ENCODE measurements at regions not wholly inside any gene's neighbourhood (a gene's known extent, or its start where the extent isn't known, plus 50 kb on each side); places are given as distances from the start of the nearest gene placed in this dataset.

DNA sequence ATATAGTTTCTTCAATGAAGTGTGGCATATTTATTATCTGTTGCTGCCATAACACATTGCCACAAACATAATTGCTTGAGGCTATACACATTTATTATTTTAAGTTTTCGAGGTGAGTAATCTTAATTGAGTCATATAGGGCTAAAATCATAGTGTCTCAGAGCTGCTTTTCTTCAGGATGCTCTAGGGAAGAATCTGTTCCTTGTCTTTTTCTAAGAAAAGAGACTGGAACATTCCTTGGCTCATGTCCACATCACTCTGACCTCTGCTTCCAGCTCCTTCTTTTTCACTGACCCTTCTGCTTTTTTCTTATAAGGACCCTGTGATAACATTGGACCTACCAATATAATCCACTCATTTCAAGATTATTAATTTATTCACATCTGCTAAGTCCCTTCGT lies 632.4 kb upstream of the TYRP1 start:
- DNase-seq (ENCODE audit: low read depth in 3 of 3, low spot score in 2 of 3), result no peak

- DNase-seq (ENCODE audit: low read depth in 3 of 3, low spot score in 2 of 3), result no peak
Observed at GRCh38 chr9:12065050-12065449, 628.1 kb upstream of the TYRP1 start.

DNA sequence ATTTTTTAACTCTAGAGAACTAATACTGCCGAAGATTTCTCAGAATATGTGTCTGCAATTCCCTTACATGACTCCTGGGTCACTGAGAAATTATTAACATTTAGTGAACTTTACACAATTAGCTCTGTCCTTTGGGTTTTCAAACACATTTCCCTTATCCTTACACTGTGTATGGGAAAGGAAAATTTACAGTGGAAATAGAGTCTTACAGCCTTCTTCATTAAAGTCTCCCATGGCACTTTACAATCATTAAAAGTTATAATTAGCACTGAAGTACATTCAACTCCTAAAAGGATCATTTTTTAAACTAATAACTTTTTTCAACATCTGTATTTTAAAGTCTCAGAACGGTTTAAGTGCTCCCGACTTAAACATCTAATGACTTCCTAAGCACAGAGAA lies 627.5 kb upstream of the TYRP1 start:
- DNase-seq (ENCODE audit: low read depth in 3 of 3, low spot score in 2 of 3), result no peak

- DNase-seq (ENCODE audit: low read depth in 3 of 3, low spot score in 2 of 3), result no peak
Observed at GRCh38 chr9:12066455-12067035, 626.6 kb upstream of the TYRP1 start.

GRCh38 chr9:12069366-12069765 lies 623.8 kb upstream of the TYRP1 start:
- DNase-seq (ENCODE audit: low read depth in 3 of 3, low spot score in 2 of 3), result no peak

- DNase-seq (ENCODE audit: low read depth in 3 of 3, low spot score in 2 of 3), result no peak
Observed at GRCh38 chr9:12085399-12085798, 607.8 kb upstream of the TYRP1 start.

DNA sequence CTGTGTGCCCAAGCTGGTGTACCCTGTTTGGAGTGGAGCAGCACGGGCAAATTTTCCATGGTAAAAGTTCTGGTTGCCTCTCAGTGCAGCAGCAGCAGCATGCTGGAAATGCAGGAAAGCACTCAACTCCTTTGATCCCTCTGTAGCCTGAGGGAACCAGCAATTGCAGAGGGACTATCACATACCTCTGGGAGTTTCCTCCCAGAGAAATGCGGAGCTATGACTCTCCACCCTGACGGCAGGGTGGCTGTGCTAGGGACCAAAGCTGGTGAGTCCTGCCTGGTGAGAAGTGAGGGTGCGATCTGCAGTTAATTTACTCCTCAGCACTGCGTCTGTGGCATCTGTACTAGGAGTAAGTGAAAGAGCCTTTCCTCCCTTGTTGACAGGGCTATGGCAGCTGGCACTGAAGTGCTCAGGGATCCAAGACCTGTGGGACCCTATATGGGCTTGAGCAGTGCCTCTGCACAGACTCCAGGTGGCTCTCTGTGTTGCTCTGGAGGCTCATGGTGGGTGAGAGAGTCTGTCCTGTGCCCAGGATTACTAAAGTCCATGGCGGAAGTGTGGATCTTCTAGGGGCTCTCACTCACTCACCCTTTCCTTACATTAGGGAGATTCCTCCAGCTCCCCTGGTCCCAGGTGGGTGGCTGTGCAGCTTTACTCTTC lies 601.2 kb upstream of the TYRP1 start:
- no peak for DNase-seq (ENCODE audit: low read depth in 3 of 3, low spot score in 2 of 3)

DNA sequence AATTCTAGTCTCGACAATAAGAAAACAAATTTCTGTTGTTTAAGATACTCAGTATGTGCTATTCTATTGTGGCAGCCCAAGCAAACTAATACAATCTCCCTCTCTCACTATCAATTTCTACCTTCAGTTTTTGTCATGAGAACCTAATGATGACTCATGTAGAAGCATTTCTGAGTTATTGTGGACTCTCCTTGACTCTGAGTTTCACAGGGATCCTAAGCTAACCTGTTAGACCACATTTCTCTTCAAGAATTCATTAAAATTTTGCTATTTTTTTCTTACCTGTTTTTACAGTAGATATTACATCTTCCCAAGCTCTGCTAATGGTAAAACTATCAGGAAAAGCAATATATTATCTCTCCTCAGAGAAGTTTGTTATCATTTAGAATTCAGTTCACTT lies 599.1 kb upstream of the TYRP1 start:
- no peak for DNase-seq (ENCODE audit: low read depth in 3 of 3, low spot score in 2 of 3)

DNA sequence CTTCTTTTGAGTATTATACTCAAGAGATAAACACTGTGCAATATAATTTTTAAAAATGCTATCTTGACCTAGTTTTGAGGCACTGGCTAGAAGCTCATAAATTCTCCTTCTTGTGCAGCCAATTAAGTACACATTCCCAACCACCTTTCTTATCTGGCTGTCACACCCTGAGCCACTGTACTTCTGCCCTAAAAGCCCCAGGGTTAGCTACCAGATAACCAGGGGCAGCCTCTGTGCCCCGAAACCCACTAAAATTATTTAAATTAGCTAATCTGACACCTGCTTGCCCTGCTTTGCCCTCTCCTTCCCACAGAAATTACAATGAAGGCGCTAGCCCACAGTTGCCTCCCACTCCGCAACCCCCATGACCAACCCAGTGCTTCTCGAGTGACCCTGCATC lies 597.3 kb upstream of the TYRP1 start:
- DNase-seq (ENCODE audit: low read depth in 3 of 3, low spot score in 2 of 3), result no peak

GRCh38 chr9:12133416-12133815 lies 559.8 kb upstream of the TYRP1 start:
- no peak for DNase-seq (ENCODE audit: low read depth in 3 of 3, low spot score in 2 of 3)

GRCh38 chr9:12141422-12141821 lies 551.8 kb upstream of the TYRP1 start:
- DNase-seq (ENCODE audit: low read depth in 3 of 3, low spot score in 2 of 3), result no peak

DNA sequence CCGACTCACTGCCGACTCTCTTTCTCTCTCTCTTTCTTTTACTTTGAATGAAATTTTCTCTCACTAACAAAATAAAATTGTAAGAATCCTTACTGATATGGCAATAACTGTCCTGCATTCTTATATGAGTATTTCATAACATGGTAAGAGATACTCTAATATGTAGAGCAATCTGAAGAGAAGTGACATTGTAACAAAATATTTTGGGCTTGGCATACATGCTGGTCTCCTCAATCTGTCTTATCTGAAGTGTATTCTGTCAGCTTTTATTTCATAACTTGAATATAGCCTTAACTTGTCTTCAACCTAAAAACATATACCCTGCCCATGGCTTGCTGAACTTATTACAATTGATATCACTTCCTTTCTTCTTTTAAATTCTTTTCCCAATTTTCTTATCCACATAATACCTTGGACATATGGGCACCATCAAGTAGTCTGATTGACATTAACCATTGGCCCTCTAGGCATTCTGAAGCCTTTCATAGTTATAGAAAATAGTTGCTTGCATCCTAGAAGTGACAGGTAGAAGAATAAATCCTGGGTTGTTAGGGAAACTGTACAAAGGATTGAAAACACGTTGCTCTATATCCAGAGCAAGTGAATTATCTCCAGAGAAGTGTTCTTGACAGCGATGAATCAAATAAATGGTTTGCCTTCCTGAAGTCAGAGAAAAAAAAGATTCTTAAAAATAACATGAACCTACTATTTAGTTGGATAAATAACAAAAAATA lies 537.6 kb upstream of the TYRP1 start:
- DNase-seq (ENCODE audit: low read depth in 3 of 3, low spot score in 2 of 3), result no peak

DNA sequence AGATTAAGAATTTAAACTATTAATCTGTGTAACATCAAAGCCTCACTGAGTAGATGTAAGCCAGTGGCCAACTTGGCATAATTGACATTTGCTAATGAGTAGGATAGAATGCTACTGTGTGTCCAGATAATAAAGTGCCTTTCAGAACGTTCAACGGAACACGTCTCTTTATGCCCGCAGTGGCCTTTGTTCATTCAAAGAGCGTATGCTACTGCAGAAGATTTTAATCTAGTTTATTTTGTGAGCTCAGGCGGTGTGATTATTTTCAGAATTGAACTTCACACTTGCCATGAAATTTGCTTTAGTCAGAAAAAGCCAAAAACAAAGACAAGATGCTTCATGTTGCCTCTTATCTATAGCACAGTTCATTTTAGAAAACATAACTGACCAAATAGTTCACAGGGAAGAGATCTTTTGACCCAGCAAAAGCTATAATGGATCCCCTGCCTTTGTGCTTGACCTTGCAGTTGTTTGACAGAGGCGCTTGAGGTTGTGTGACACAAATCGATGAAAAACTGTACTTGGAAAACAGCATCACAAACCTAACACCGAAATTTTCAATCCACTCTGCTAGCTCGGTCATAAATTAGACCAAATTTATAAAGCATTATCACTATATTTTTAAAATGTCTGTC lies 530.9 kb upstream of the TYRP1 start:
- no peak for DNase-seq (ENCODE audit: low read depth in 3 of 3, low spot score in 2 of 3)

- no peak for DNase-seq (ENCODE audit: low read depth in 3 of 3, low spot score in 2 of 3)
Observed at GRCh38 chr9:12163723-12164458, 529.3 kb upstream of the TYRP1 start.

DNA sequence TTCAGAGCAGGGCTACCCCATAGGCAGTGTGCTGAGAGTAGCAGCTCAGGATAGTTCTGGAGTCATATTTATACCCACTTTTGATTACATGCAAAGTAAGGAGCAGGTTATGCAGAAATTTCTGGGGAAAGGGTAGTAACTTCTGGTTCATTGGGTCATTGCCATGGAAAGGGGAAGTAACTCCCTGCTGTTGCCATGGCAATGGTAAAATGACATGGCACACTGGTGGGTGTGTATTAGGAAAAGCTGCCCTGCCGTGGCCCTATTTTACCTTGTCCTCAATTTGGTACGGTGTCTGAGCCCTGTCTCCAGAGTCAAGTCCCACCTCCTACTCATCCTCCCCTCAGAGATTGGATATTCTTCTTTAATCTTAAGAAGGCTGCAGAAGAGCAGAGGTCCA lies 526.7 kb upstream of the TYRP1 start:
- DNase-seq (ENCODE audit: low read depth in 3 of 3, low spot score in 2 of 3), result no peak

DNA sequence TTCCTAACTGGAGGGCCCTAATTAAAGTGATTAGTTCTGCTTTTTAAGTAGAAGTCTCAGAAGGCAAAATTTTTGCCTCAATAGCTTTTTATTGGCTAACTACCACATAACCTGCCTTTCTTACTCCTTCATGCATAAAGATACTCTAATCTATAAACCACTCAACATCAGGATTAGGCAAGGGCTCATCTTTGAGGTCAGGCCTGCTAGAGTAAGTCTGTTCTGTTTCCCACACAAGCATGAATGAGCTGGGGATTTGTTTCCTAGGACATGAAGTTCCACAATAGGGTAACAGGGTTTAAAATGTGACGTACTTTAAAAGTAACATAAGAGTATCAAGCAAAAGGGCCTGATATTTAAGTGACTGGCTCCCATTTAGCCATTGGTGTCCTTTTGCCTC lies 522.7 kb upstream of the TYRP1 start:
- no peak for DNase-seq (ENCODE audit: low read depth in 3 of 3, low spot score in 2 of 3)

GRCh38 chr9:12178634-12179033 lies 514.6 kb upstream of the TYRP1 start:
- DNase-seq (ENCODE audit: low read depth in 3 of 3, low spot score in 2 of 3), result no peak

DNA sequence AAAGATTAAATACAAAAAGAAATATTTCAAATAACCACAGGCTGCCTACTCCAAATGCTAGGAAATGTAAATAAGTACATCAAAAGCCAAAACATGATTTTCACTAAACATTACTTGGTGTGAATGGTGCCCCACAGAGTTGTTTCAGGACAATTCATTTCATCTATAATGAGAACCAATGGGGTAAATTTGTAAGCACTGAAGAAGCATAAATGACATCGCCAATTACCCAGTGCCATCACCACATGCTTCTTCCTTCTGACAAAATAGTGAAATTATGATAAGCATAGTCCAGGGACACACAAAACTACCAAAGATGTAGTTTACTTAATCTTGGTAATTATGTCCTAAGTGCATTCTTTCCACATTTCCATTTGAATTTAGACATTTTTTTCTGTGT lies 510.4 kb upstream of the TYRP1 start:
- DNase-seq (ENCODE audit: low read depth in 3 of 3, low spot score in 2 of 3), result no peak

GRCh38 chr9:12183321-12183720 lies 509.9 kb upstream of the TYRP1 start:
- no peak for DNase-seq (ENCODE audit: low read depth in 3 of 3, low spot score in 2 of 3)

DNA sequence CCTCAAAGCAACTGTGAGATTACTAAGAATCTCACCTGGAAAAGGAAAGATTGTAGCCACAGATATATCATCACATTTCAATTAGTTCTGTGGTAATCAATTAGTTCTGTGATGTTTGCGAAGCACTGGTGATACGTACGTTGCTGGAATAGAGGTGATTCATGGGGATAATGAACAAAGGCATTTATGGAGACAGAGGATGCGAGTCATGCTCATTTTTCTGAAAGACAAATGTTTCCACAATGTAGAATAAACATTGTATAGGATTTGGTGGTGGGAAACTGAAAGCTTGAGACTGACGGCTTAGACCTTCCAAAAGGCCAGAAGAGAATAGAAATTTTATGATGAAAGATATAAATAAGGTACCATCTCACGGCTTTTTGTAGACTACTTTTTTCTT lies 507.3 kb upstream of the TYRP1 start:
- no peak for DNase-seq (ENCODE audit: low read depth in 3 of 3, low spot score in 2 of 3)

GRCh38 chr9:12191630-12192029 lies 501.6 kb upstream of the TYRP1 start:
- no peak for DNase-seq (ENCODE audit: low read depth in 3 of 3, low spot score in 2 of 3)

All from right renal cortex interstitium (tissue), 3 donors.